ENCODE measurements at regions not wholly inside any gene's neighbourhood (a gene's known extent, or its start where the extent isn't known, plus 50 kb on each side); places are given as distances from the start of the nearest gene placed in this dataset.

GRCh38 chr13:90382425-90382824 lies 965.1 kb upstream of the MIR17HG start:
- Mint-ChIP-seq H3K9me3 (peaks cover 2% of the 10 kb centered on the region), H3K36me3 (no peaks in the 10 kb centered on the region), H3K27me3 (no peaks in the 10 kb centered on the region), H3K27ac (no peak overlapping the region), H3K4me1 (ENCODE audit: unreplicated experiment) (no peaks in the 10 kb centered on the region), H3K4me3 (no peak overlapping the region)
- DNase-seq (ENCODE audit: extremely low spot score, unreplicated experiment), result no peak
- no peak for TF ChIP-seq CTCF (conservative IDR thresholded peaks at IDR 0.05)

GRCh38 chr13:90385781-90386489 lies 961.6 kb upstream of the MIR17HG start:
- no peaks in the 10 kb centered on the region for H3K27me3 Mint-ChIP-seq

GRCh38 chr13:90388887-90389452 lies 958.5 kb upstream of the MIR17HG start:
- H3K4me1 Mint-ChIP-seq (ENCODE audit: unreplicated experiment), result no peaks in the 10 kb centered on the region
- no peak overlapping the region for H3K4me3 Mint-ChIP-seq
- H3K9me3 Mint-ChIP-seq, result peaks cover 16% of the 10 kb centered on the region
- no peaks in the 10 kb centered on the region for H3K36me3 Mint-ChIP-seq
- no peak for DNase-seq (ENCODE audit: extremely low spot score, unreplicated experiment)
- no peak overlapping the region for H3K27ac Mint-ChIP-seq
- no peaks in the 10 kb centered on the region for H3K27me3 Mint-ChIP-seq
- TF ChIP-seq CTCF (conservative IDR thresholded peaks at IDR 0.05), result no peak

More at GRCh38 chr13:90385781-90386489, 961.6 kb upstream of the MIR17HG start:
- H3K4me3 Mint-ChIP-seq, result no peak overlapping the region
- H3K36me3 Mint-ChIP-seq, result no peaks in the 10 kb centered on the region
- DNase-seq (ENCODE audit: extremely low spot score, unreplicated experiment), result no peak
- H3K27ac Mint-ChIP-seq, result no peak overlapping the region
- no peak for TF ChIP-seq CTCF (conservative IDR thresholded peaks at IDR 0.05)
- H3K9me3 Mint-ChIP-seq, result peaks cover 13% of the 10 kb centered on the region
- H3K4me1 Mint-ChIP-seq (ENCODE audit: unreplicated experiment), result no peaks in the 10 kb centered on the region

- TF ChIP-seq CTCF (conservative IDR thresholded peaks at IDR 0.05), result no peak
- no peak for DNase-seq (ENCODE audit: extremely low spot score, unreplicated experiment)
- no peak overlapping the region for H3K27ac Mint-ChIP-seq
- no peaks in the 10 kb centered on the region for H3K27me3 Mint-ChIP-seq
- no peaks in the 10 kb centered on the region for H3K4me1 Mint-ChIP-seq (ENCODE audit: unreplicated experiment)
- H3K9me3 Mint-ChIP-seq, result peaks cover 16% of the 10 kb centered on the region
- H3K4me3 Mint-ChIP-seq, result no peak overlapping the region
- no peaks in the 10 kb centered on the region for H3K36me3 Mint-ChIP-seq
Observed at GRCh38 chr13:90389537-90389936, 958.0 kb upstream of the MIR17HG start.

GRCh38 chr13:90393408-90393807 lies 954.1 kb upstream of the MIR17HG start:
- H3K27me3 Mint-ChIP-seq, result no peaks in the 10 kb centered on the region
- no peak overlapping the region for H3K27ac Mint-ChIP-seq
- no peak for DNase-seq (ENCODE audit: extremely low spot score, unreplicated experiment)
- no peak for TF ChIP-seq CTCF (conservative IDR thresholded peaks at IDR 0.05)
- peaks cover 10% of the 10 kb centered on the region for H3K9me3 Mint-ChIP-seq
- no peak overlapping the region for H3K4me3 Mint-ChIP-seq
- H3K36me3 Mint-ChIP-seq, result no peaks in the 10 kb centered on the region
- H3K4me1 Mint-ChIP-seq (ENCODE audit: unreplicated experiment), result no peaks in the 10 kb centered on the region

All from type B pancreatic cell (in vitro differentiated cells).